ENCODE measurements at regions not wholly inside any gene's neighbourhood (a gene's known extent, or its start where the extent isn't known, plus 50 kb on each side); places are given as distances from the start of the nearest gene placed in this dataset.

GRCh38 chr14:22448035-22448904 is 140.8 kb downstream of the DAD1 start:
- TF ChIP-seq POLR2AphosphoS5 (IDR thresholded peaks at IDR 0.05; ENCODE audit: low read depth, low read length) (no peak), SIN3A (IDR thresholded peaks at IDR 0.05; ENCODE audit: borderline replicate concordance, insufficient read depth, low read length) (no peak), REST (IDR thresholded peaks at IDR 0.05; ENCODE audit: insufficient read depth in 1 of 2, low read depth in 2 of 2, low read length in 2 of 2) (no peak), TAF1 (IDR thresholded peaks at IDR 0.05; ENCODE audit: borderline replicate concordance, insufficient read depth, low read length) (no peak), FOXP2 (optimal IDR thresholded peaks at IDR 0.05; ENCODE audit: borderline replicate concordance, extremely low read depth, extremely low read length, insufficient read depth) (no peak)

All from PFSK-1 (cell line).